Naive B cell (primary cell): ENCODE measurements at regions not wholly inside any gene's neighbourhood (a gene's known extent, or its start where the extent isn't known, plus 50 kb on each side); places are given as distances from the start of the nearest gene placed in this dataset.

Experiments used
- ATAC-seq, 2 donors: fragments of 150-1000 bp; cut with Tn5 transposase; 2 replicates each; pipeline ENCODE4 v1.10.0; 2021; ENCODE audit warnings: low read depth in 2 of 2, mild to moderate bottlenecking in 2 of 2, moderate library complexity in 2 of 2
- DNase-seq: peaks from one replicate; pipeline ENCODE4 v3.0.0; 2022
- H3K27ac Mint-ChIP-seq, 6 donors: one replicate each; pipeline ENCODE4 v1.8.0; 2020 to 2022; ENCODE audit warnings: mild to moderate bottlenecking in 6 of 6, mixed read lengths in 6 of 6, moderate library complexity in 5 of 6, inconsistent platforms in 2 of 6
- H3K27me3 Mint-ChIP-seq, 3 donors: one replicate each; pipeline ENCODE4 v1.8.0; 2021 to 2022; ENCODE audit warnings: mixed read lengths in 3 of 3, mild to moderate bottlenecking in 1 of 3
- H3K36me3 Mint-ChIP-seq, 2 donors: one replicate each; pipeline ENCODE4 v1.8.0; 2020 to 2022; ENCODE audit warnings: mixed read lengths in 2 of 2, inconsistent platforms in 1 of 2, mild to moderate bottlenecking in 1 of 2
- H3K4me1 Mint-ChIP-seq, 3 donors: one replicate each; pipeline ENCODE4 v1.8.0; 2020 to 2022; ENCODE audit warnings: mixed read lengths in 3 of 3, inconsistent platforms in 1 of 3, mild to moderate bottlenecking in 1 of 3, moderate library complexity in 1 of 3
- H3K4me3 Mint-ChIP-seq, 8 donors: one replicate each; pipeline ENCODE4 v1.8.0; 2020 to 2022; ENCODE audit warnings: mild to moderate bottlenecking in 8 of 8, mixed read lengths in 8 of 8, moderate library complexity in 8 of 8, inconsistent platforms in 2 of 8
- H3K9me3 Mint-ChIP-seq, 7 donors: one replicate each; pipeline ENCODE4 v1.8.0; 2020 to 2022; ENCODE audit warnings: mixed read lengths in 7 of 7, mild to moderate bottlenecking in 5 of 7, inconsistent platforms in 2 of 7, moderate library complexity in 1 of 7

DNA sequence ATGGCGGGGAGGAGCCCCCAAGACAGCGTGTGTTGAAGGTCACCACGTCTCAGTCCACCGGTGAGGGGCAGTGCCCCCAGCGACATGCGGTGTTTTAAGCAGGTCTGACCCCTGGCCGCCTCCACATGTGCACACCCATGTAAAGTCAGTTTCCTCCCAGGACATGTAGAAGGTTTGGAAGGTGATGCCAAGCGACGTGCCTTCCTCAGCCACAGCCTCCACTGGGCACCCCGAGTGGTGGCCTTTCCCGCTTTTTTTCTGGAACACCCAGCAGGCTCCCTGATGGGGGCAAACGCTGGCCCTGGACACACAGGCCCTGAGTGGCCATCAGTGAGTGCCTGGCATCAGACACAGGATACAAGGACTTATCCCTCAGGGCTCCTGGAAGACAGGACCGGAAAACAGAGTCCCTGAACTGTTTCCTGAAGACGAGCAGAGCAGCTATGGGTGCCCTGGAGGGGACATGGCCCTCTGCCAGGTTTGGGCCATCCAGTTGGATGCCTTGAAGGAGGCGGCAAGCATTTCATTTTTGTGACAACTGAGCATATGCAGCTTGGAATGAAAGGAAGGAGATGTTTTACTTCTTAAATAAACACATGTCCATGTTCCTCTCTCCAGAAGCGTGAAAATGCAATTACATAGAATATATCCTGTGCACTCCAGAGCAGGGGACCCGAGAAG, 275.8 kb upstream of the IRX2 start:
- no peaks in the 10 kb centered on the region for H3K36me3 Mint-ChIP-seq
- no peak for ATAC-seq
- no peak overlapping the region for H3K27ac Mint-ChIP-seq
- no peak for DNase-seq
- peaks cover 0 to 18% (median 6%) of the 10 kb centered on the region in 7 donors for H3K9me3 Mint-ChIP-seq
- H3K4me3 Mint-ChIP-seq: no peak overlapping the region
- H3K4me1 Mint-ChIP-seq: no peaks in the 10 kb centered on the region
- H3K27me3 Mint-ChIP-seq: no peaks in the 10 kb centered on the region

DNA sequence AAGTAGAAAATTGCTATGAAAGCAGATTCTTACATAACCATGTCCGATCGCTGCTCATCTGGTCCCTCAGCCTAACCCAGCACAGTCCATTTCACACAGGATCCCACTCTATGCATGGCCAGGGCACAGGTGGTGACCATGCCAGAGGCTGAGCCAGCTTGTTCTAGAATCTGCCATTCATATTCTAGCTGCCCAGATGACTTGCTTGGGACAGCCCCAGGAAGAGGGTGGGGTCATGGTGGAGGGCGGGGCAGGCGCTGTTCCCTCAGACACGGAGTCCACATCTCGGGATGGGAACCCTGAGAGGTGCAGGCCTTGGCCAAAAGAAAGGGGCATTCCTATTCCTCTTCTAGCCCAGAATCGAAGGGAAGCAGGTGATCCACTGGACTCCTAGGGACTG, 275.2 kb upstream of the IRX2 start:
- no peak for ATAC-seq
- Mint-ChIP-seq H3K27ac (peak overlapping the region in 1 of 6 donors; percentile 44), H3K4me1 (no peaks in the 10 kb centered on the region), H3K27me3 (no peaks in the 10 kb centered on the region), H3K36me3 (no peaks in the 10 kb centered on the region), H3K9me3 (peaks cover 0 to 18% (median 6%) of the 10 kb centered on the region in 7 donors), H3K4me3 (no peak overlapping the region)
- DNase-seq: no peak

DNA sequence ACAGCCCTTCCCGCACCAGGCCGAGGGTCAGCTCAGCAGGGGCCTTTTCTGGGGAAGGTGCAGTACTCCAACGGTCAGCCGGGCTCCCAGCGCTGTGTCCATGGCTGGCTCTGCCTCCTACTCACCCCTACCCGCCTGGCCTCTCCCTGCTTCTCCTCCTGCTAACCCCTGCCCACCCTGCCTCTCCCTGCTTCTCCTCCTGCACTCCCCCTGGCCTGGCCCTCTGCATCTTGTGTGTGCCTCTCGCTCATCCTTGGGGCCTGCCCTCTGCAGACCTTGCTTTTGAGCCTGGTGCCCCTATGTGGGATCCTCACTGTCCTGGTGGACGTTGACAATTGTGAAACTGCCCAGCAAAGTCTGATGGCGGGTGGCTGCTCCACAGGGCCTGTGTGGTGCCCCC, 274.6 kb upstream of the IRX2 start:
- H3K4me3 Mint-ChIP-seq: no peak overlapping the region
- no peak for ATAC-seq
- no peak overlapping the region for H3K27ac Mint-ChIP-seq

DNA sequence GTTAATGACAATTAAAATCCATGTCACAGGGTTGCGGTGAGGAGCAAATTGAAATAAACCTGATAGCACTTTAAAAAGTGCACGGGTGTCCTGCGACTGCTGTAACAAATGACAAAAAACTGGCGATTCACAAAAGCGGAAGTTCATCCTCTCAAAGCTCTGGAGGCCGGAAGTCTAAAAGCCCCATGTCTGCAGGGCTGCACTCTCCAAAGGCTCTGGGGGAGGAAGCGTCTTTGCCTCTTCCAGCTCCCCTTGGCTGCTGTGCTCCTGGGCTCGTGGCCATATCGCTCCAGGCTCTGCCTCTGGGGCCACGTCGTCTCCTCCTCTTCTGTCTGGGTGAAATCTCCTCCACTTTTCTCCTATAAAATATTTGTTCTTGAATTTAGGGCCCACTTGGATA, 273.9 kb upstream of the IRX2 start:
- H3K4me1 Mint-ChIP-seq: no peaks in the 10 kb centered on the region
- no peak overlapping the region for H3K27ac Mint-ChIP-seq
- no peaks in the 10 kb centered on the region for H3K27me3 Mint-ChIP-seq
- DNase-seq: no peak
- no peak for ATAC-seq
- no peak overlapping the region for H3K4me3 Mint-ChIP-seq
- H3K36me3 Mint-ChIP-seq: no peaks in the 10 kb centered on the region
- H3K9me3 Mint-ChIP-seq: peaks cover 0 to 11% (median 3%) of the 10 kb centered on the region in 7 donors

More for the DNA sequence above, 274.6 kb upstream of the IRX2 start:
- DNase-seq: no peak
- H3K27me3 Mint-ChIP-seq: no peaks in the 10 kb centered on the region
- H3K36me3 Mint-ChIP-seq: no peaks in the 10 kb centered on the region
- H3K9me3 Mint-ChIP-seq: peaks cover 0 to 13% (median 3%) of the 10 kb centered on the region in 7 donors
- H3K4me1 Mint-ChIP-seq: no peaks in the 10 kb centered on the region

DNA sequence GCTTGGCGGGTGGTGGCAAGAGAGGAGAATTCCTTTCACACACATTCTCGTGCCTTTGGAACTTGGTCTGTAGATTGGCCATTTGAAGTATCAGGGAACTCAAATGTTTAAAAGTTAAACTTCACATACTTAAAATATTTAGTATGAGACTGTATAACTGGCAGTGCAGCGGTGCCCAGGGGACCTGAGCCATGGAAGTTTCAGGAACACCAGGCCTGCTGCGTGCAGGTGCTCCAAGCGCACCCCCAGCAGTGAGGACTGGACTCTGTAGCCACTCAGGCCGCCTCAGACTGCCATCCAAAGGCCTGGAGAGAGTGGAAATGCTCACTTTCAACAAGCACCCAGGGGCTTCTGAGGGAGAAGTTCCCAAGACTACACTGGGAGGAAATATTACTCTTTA, 273.5 kb upstream of the IRX2 start:
- ATAC-seq: no peak
- H3K27ac Mint-ChIP-seq: no peak overlapping the region
- H3K9me3 Mint-ChIP-seq: peaks cover 0 to 7% (median 3%) of the 10 kb centered on the region in 7 donors
- no peak overlapping the region for H3K4me3 Mint-ChIP-seq
- no peaks in the 10 kb centered on the region for H3K4me1 Mint-ChIP-seq
- H3K36me3 Mint-ChIP-seq: no peaks in the 10 kb centered on the region
- H3K27me3 Mint-ChIP-seq: no peaks in the 10 kb centered on the region
- no peak for DNase-seq

DNA sequence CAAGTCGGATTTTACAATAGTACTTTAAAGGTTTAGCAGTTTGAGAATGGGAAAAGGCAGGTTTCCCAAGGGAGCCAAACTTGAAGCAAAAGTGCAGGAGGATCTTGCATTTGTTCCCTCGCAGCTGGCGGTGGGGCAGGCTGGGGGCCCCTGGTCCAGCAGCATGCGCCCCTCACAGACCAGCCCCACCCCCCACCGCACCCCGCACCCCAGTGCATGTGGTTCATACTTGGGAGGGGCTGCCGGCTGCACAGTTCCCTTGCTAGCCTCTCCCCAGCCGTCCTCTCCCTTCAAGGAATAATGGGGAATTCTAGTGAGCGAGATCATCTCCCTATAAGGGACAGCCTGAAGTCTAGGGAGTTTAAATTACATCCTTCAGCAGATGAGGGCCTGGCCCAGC, 273.1 kb upstream of the IRX2 start:
- H3K27ac Mint-ChIP-seq: no peak overlapping the region
- DNase-seq: no peak
- no peaks in the 10 kb centered on the region for H3K4me1 Mint-ChIP-seq
- ATAC-seq: no peak
- no peaks in the 10 kb centered on the region for H3K36me3 Mint-ChIP-seq
- peaks cover 0 to 7% (median 3%) of the 10 kb centered on the region in 7 donors for H3K9me3 Mint-ChIP-seq
- H3K27me3 Mint-ChIP-seq: no peaks in the 10 kb centered on the region
- H3K4me3 Mint-ChIP-seq: no peak overlapping the region

DNA sequence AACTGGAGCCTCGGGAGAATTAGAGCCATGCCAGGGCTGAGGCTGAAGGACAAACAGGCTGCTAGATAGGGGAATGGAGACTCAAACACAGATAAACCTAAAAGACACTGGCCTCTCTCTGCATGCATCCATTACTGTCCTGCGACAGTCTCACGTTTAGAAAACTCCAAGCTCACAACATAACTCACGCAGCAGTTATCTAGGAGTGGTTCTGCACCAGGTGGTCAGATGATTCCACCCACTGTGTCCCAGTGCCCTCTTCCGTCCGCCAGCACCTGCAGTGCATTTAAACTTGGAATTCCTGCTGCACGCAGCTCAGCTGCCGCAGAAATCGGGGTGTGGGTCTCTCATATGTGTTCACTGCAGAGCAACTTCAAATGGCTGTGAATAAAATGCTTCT, 272.6 kb upstream of the IRX2 start:
- no peak for ATAC-seq
- Mint-ChIP-seq H3K27ac (no peak overlapping the region), H3K9me3 (peaks cover 0 to 7% (median 3%) of the 10 kb centered on the region in 7 donors), H3K27me3 (no peaks in the 10 kb centered on the region), H3K36me3 (no peaks in the 10 kb centered on the region), H3K4me1 (no peaks in the 10 kb centered on the region), H3K4me3 (no peak overlapping the region)
- DNase-seq: no peak

DNA sequence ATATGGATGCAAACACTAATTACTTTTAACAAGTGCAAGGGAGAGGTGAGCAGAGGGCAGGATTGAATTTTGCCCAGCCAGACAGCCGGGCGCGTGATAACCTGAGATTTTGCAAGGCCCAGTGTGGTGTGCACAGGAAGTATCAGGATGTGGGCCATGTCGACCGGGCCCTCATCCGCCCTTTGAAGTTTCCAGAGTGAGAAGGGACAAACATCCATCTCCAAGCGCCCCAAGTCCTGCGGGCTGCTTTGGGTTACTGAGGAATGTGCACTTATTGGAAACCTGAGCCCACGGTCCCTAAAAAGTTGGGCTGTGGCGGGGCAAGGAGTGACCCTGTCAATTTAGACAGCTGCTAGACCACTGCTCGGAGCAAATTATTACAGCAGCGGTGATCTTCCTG, 272.2 kb upstream of the IRX2 start:
- no peak for ATAC-seq

DNA sequence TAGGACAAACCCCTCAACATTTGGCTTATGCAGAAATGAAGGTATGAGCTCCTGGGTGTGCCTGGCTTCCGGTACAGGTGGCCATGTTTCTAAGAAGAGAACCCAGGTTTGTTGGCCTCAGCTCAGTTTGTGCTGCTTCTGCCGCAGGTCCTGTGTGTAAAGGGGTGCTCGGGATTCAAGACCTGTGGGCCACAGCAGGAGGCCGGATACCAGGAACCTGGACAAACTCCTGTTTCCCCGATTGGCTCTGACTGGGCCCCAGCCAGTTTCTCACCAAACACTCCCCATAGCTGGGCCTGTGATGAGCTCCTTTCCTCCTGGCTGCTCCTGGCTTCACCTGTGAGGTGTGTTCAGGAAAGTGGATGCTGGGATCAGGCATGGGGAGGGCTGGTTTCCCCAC, 271.2 kb upstream of the IRX2 start:
- H3K4me3 Mint-ChIP-seq: no peak overlapping the region
- no peaks in the 10 kb centered on the region for H3K27me3 Mint-ChIP-seq
- H3K36me3 Mint-ChIP-seq: no peaks in the 10 kb centered on the region
- H3K27ac Mint-ChIP-seq: no peak overlapping the region
- no peaks in the 10 kb centered on the region for H3K4me1 Mint-ChIP-seq
- DNase-seq (no peak), ATAC-seq (no peak)
- peaks cover 0 to 4% (median 2%) of the 10 kb centered on the region in 7 donors for H3K9me3 Mint-ChIP-seq

More for the DNA sequence above, 272.2 kb upstream of the IRX2 start:
- no peaks in the 10 kb centered on the region for H3K27me3 Mint-ChIP-seq
- H3K27ac Mint-ChIP-seq: no peak overlapping the region
- H3K4me3 Mint-ChIP-seq: no peak overlapping the region
- DNase-seq: no peak
- H3K9me3 Mint-ChIP-seq: peaks cover 0 to 6% (median 2%) of the 10 kb centered on the region in 7 donors
- no peaks in the 10 kb centered on the region for H3K4me1 Mint-ChIP-seq
- H3K36me3 Mint-ChIP-seq: no peaks in the 10 kb centered on the region

DNA sequence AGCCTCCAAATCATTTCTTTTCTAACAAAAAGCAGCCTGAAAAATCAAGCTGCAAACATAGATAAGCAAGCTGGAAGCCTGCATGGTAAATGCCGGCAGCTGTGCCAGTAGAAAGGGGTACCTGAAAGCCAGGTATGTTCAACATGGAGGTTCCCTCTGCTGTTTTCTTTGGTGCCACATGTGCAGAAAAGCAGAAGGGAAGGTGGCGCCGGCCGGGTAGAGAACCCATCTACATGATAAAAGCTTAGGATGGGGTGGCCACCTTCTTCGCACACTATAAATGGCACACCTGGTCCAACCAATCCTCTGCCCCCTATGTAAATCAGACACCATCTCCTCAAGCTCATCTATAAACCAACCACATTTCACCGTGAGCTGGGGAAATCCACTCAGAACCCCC, 268.9 kb upstream of the IRX2 start:
- no peak for ATAC-seq
- H3K27ac Mint-ChIP-seq: no peak overlapping the region

DNA sequence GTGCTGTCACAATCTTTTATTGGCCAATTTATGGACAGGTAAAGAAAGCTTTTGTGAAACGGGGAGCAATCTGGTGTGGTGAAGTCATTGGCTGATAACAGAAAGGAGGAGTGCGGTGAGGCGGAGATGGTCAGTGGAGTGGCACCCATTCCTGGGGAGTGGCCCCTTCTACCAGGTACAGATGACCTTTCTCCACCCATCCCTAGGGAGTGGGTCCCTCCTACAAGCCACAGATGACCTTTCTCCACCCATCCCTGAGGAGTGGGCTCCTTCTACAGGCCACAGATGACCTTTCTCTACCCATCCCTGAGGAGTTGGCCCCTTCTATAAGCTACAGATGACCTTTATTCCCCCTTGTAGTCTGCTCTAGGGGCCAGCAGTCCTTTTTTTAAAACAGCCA, 267.6 kb upstream of the IRX2 start:
- no peak overlapping the region for H3K27ac Mint-ChIP-seq
- DNase-seq: no peak
- H3K36me3 Mint-ChIP-seq: no peaks in the 10 kb centered on the region
- peaks cover 0 to 4% (median 2%) of the 10 kb centered on the region in 7 donors for H3K9me3 Mint-ChIP-seq
- ATAC-seq: no peak
- H3K27me3 Mint-ChIP-seq: no peaks in the 10 kb centered on the region
- H3K4me1 Mint-ChIP-seq: no peaks in the 10 kb centered on the region
- no peak overlapping the region for H3K4me3 Mint-ChIP-seq

More for the DNA sequence above, 268.9 kb upstream of the IRX2 start:
- no peak for DNase-seq
- Mint-ChIP-seq H3K27me3 (no peaks in the 10 kb centered on the region), H3K9me3 (peaks cover 0 to 4% (median 2%) of the 10 kb centered on the region in 7 donors), H3K36me3 (no peaks in the 10 kb centered on the region), H3K4me3 (no peak overlapping the region), H3K4me1 (no peaks in the 10 kb centered on the region)

DNA sequence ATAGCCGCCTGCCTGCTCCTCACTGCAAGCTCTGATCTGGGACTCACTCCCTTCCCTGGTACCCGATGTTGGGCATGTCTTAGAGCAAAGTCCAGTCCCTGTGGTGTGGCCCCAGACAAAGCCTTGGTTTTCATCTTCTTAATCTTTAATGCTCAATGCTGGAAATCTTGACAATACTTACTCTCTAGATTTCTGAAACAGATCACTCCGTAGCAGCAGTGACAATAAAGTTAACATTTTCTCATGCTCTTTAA, 260.2 kb upstream of the IRX2 start:
- H3K36me3 Mint-ChIP-seq: no peaks in the 10 kb centered on the region
- no peak for ATAC-seq

DNA sequence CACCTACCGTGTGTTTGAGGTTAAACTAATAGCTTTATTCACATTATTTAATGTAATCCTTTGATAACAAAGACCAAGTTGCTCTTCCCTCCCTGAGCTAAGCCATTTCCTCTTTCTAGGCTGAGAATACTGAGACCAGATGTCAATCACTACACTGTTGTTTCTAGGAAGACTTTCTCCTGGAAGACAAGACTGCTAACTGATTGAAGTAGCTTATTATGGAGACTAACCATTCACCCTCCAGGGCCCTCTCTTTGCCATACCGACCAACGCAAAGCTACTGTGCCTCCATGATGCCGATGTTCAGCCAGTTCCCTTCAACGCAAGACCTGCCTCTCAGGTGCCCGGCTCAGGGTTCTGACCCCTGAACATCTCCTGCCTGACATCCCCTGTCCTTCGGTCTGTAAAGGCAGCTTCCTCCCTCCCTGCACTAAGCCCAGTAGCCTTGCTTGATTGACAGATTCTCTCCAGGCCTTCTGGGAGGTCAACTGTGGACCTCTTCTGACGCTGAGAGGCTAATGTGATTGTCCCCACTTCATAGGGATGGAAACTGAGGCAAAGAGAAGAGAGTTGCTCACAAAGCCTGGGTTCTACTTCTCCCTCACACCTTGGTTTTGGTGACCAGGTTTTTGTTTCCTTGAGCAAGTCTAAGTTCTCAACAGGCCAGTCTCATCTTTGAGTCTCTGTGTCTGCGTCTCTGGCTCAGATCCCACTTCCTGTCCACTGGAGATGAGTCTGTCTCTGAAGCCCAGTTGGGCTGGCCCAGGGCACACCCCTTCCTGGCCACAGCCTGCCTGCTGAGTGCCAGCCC, 259.7 kb upstream of the IRX2 start:
- ATAC-seq: no peak
- peak overlapping the region in 1 of 6 donors; percentile 2 for H3K27ac Mint-ChIP-seq
- no peaks in the 10 kb centered on the region for H3K27me3 Mint-ChIP-seq
- no peak overlapping the region for H3K4me3 Mint-ChIP-seq
- DNase-seq: no peak
- peaks cover 0 to 10% (median 4%) of the 10 kb centered on the region in 7 donors for H3K9me3 Mint-ChIP-seq
- no peaks in the 10 kb centered on the region for H3K36me3 Mint-ChIP-seq
- H3K4me1 Mint-ChIP-seq: no peaks in the 10 kb centered on the region

More for the DNA sequence above, 260.2 kb upstream of the IRX2 start:
- H3K27ac Mint-ChIP-seq: peak overlapping the region in 1 of 6 donors; percentile 2
- no peaks in the 10 kb centered on the region for H3K27me3 Mint-ChIP-seq
- H3K4me1 Mint-ChIP-seq: no peaks in the 10 kb centered on the region
- no peak for DNase-seq
- H3K4me3 Mint-ChIP-seq: no peak overlapping the region
- peaks cover 0 to 10% (median 4%) of the 10 kb centered on the region in 7 donors for H3K9me3 Mint-ChIP-seq

DNA sequence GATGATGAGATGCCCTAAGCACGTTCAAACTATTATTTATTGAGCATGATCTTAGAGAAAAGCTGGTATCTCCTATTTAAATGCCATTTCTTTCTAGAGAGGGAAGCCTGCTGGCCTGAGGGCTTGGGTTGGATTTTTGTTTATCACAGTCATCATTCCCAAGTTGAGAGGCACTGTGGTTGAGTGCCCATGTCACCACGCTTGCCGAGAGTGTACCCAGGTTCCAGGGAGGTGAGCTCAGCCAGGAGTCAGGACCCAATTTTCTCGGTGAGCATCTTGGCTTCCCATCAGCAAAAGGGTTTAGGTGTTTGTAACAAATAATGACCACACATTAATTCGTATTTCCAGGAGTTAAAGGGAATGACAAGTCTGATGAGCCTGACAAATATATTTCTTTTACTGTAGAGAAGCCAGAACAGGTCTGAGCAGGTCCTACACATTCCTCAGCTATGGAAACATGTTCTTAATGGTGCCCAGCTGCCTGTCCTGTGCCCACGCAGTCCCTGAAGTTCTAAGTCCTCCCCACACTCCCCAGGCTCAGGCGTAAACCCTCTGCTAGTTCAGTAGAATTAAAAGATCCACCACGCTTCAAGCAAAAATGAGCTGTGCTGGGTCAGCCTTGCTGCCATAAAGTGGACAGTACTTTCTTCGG, 258.9 kb upstream of the IRX2 start:
- ATAC-seq (no peak), DNase-seq (no peak)
- Mint-ChIP-seq H3K27ac (no peak overlapping the region), H3K27me3 (no peaks in the 10 kb centered on the region), H3K9me3 (peaks cover 0 to 10% (median 6%) of the 10 kb centered on the region in 7 donors), H3K4me3 (no peak overlapping the region), H3K36me3 (no peaks in the 10 kb centered on the region), H3K4me1 (no peaks in the 10 kb centered on the region)
